IMR-90 (cell line): ENCODE measurements at regions not wholly inside any gene's neighbourhood (a gene's known extent, or its start where the extent isn't known, plus 50 kb on each side); places are given as distances from the start of the nearest gene placed in this dataset.
"Not testable (repeated sequence)": the region's sequence is repeated elsewhere in the genome, so short reads cannot be mapped to it uniquely, and the experiment has no call there.

Experiments used
- CEBPB ChIP-seq: IDR thresholded peaks from 2 replicates; pipeline ENCODE4 v1.6.1; 2012; ENCODE audit warnings: low read depth, low read length, improper control_type of control experiment
- CTCF ChIP-seq: conservative IDR thresholded peaks from 2 replicates; pipeline ENCODE4 v1.5.1; 2012; ENCODE audit warnings: mild to moderate bottlenecking, low read depth, low read length, improper control_type of control experiment
- ELK1 ChIP-seq: fragments of 150-350 bp; IDR thresholded peaks from 2 replicates; pipeline ENCODE4 v1.6.1; 2016; ENCODE audit warnings: low read depth, mild to moderate bottlenecking, low read length, moderate library complexity, borderline replicate concordance
- FOS ChIP-seq: fragments of 150-350 bp; IDR thresholded peaks from 2 replicates; pipeline ENCODE4 v1.6.1; 2016; ENCODE audit warnings: low read depth, low read length
- MAZ ChIP-seq: IDR thresholded peaks from 2 replicates; pipeline ENCODE4 v1.6.1; 2012; ENCODE audit warnings: low read depth, mild to moderate bottlenecking, low read length, improper control_type of control experiment, moderate library complexity, borderline replicate concordance
- NFE2L2 ChIP-seq: fragments of 150-350 bp; IDR thresholded peaks from 2 replicates; pipeline ENCODE4 v1.6.1; 2016; ENCODE audit warnings: low read depth, mild to moderate bottlenecking, low read length
- POLR2A ChIP-seq: IDR thresholded peaks from 2 replicates; pipeline ENCODE4 v1.6.1; 2012; ENCODE audit warnings: mild to moderate bottlenecking, low read depth, low read length
- RAD21 ChIP-seq: IDR thresholded peaks from 2 replicates; pipeline ENCODE4 v1.6.1; 2012; ENCODE audit warnings: low read length, improper control_type of control experiment
- RCOR1 ChIP-seq: IDR thresholded peaks from 2 replicates; pipeline ENCODE4 v1.6.1; 2012; ENCODE audit warnings: mild to moderate bottlenecking, low read length, improper control_type of control experiment; ENCODE audit not compliant: insufficient replicate concordance
- RFX5 ChIP-seq: IDR thresholded peaks from 2 replicates; pipeline ENCODE4 v1.8.0; 2012; ENCODE audit warnings: low read depth, mild to moderate bottlenecking, low read length, moderate library complexity
- SMC3 ChIP-seq: fragments of 150-350 bp; IDR thresholded peaks from 2 replicates; pipeline ENCODE4 v1.6.1; 2016; ENCODE audit warnings: low read depth, mild to moderate bottlenecking, antibody characterized with exemption, low read length, moderate library complexity
- USF2 ChIP-seq: fragments of 150-350 bp; IDR thresholded peaks from 2 replicates; pipeline ENCODE4 v1.6.1; 2017; ENCODE audit warnings: mild to moderate bottlenecking, antibody characterized with exemption, low read length, low read depth

GRCh38 chr1:243054681-243055080 lies 200.4 kb downstream of the CEP170 start:
- TF ChIP-seq USF2, CTCF, RCOR1, RAD21, SMC3, FOS, RFX5, ELK1, POLR2A, CEBPB, MAZ, NFE2L2: not testable (repeated sequence)
